IMR-90 (cell line): ENCODE measurements at regions not wholly inside any gene's neighbourhood (a gene's known extent, or its start where the extent isn't known, plus 50 kb on each side); places are given as distances from the start of the nearest gene placed in this dataset.

Source experiments
- CTCF ChIP-seq: conservative IDR thresholded peaks from 2 replicates; pipeline ENCODE4 v1.5.1; 2012; ENCODE audit warnings: mild to moderate bottlenecking, low read depth, low read length, improper control_type of control experiment
- FOS ChIP-seq: fragments of 150-350 bp; IDR thresholded peaks from 2 replicates; pipeline ENCODE4 v1.6.1; 2016; ENCODE audit warnings: low read depth, low read length
- MXI1 ChIP-seq: IDR thresholded peaks from 2 replicates; pipeline ENCODE4 v1.6.1; 2012; ENCODE audit warnings: low read depth, mild to moderate bottlenecking, low read length, moderate library complexity, borderline replicate concordance
- RFX5 ChIP-seq: IDR thresholded peaks from 2 replicates; pipeline ENCODE4 v1.8.0; 2012; ENCODE audit warnings: low read depth, mild to moderate bottlenecking, low read length, moderate library complexity
- USF2 ChIP-seq: fragments of 150-350 bp; IDR thresholded peaks from 2 replicates; pipeline ENCODE4 v1.6.1; 2017; ENCODE audit warnings: mild to moderate bottlenecking, antibody characterized with exemption, low read length, low read depth

DNA sequence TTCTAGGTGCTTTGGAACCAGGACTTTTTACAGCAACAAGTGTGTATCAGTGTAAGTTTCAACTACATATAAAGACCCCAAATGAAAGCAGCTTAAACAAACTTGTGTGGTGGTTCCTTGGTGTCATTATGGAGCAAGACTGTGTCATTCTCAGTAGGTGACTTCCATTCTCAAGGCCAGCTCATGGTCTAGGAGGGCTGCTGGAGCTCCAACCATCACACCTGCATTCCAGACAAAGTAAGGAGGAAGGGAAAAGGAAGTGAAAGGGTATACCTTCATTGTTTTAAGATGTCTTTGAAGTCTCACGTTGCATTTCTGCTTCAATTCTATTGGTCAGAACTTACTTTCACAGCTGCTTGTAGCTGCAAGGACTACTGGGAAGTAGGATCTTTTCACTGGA, 188.6 kb downstream of the C1orf94 start:
- TF ChIP-seq CTCF (no peak), USF2 (no peak), RFX5 (no peak), MXI1 (no peak), FOS (no peak)
